ENCODE measurements at regions not wholly inside any gene's neighbourhood (a gene's known extent, or its start where the extent isn't known, plus 50 kb on each side); places are given as distances from the start of the nearest gene placed in this dataset.

DNA sequence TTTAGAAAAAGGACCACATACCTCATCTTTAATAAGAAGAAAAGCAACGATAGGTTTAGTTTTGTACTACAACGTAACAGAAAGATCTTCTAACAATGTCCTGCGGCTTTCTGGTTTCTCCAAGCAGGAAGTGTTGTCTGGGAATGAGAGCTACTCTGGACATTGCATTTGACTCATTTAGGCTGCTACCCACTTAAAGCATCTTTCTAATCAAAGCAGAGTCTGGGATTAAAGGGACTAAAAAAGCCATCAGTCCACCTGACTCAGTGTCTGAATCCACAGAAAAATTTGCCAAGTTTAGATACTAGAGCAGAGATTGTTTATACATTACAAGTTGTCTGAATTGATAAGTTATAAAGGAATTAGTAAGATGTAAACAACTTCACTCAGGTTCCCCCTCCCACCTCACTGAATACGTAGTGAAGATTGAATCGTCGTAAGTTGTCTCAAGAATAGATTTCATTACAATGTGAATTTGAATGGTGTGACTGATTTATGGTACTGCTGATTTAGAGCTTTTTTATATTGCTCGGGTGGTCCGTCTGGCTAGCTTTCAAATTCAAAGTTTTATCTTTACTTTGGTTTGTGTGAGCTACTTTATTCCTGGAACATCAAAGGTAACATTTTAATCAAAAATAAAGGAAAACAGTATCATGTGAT lies 70.2 kb upstream of the SMIM21 start:
- Histone ChIP-seq H3K4me3 (no peak overlapping the region), H3K4me1 (no peaks in the 10 kb centered on the region), H3K27me3 (ENCODE audit: insufficient read depth in 3 of 3, low read length in 2 of 3) (peaks cover 0 to 21% (median 4%) of the 10 kb centered on the region in 3 donors), H3K27ac (no peak overlapping the region), H3K36me3 (ENCODE audit: insufficient read depth in 1 of 2, low read depth in 1 of 2) (no peaks in the 10 kb centered on the region), H3K9me3 (no peaks in the 10 kb centered on the region)
- intact Hi-C loops (cut with DNase I): no loop called here
- no peak for TF ChIP-seq CTCF (IDR thresholded peaks at IDR 0.05)
- ATAC-seq (no peak), DNase-seq (no peak)
- WGBS, 3 donors: 56 to 59% (median 57%) methylated on average over 8 of the region's 8 CpGs

DNA sequence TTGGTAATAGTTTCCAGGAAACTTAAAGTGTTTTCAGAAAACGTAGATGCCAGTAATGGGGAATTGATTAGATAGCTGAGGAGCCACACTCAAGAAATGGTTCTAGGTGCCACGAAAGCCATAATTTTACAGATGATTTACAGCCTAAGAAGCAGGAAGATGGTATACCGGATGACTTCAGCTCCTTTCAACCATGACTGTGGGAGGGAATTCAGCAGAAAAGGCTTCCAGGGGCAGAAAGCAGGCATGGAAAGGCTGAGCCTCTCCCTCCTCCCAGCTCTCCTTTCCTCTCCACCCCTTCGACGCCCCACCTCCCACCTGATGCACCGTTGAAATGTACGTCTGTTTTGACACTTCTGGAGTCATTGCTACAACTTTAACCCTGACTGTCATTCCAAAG lies 68.6 kb upstream of the SMIM21 start:
- WGBS, 3 donors: 67 to 75% (median 74%) methylated on average over 7 of the region's 7 CpGs
- H3K4me1 ChIP-seq: no peaks in the 10 kb centered on the region
- H3K4me3 ChIP-seq: no peak overlapping the region
- ATAC-seq (no peak), DNase-seq (no peak)
- H3K9me3 ChIP-seq: no peaks in the 10 kb centered on the region
- no peak overlapping the region for H3K27ac ChIP-seq
- no peak for TF ChIP-seq CTCF (IDR thresholded peaks at IDR 0.05)
- H3K27me3 ChIP-seq (ENCODE audit: insufficient read depth in 3 of 3, low read length in 2 of 3): peaks cover 0 to 21% (median 4%) of the 10 kb centered on the region in 3 donors
- H3K36me3 ChIP-seq (ENCODE audit: insufficient read depth in 1 of 2, low read depth in 1 of 2): no peaks in the 10 kb centered on the region
- intact Hi-C loops (cut with DNase I): no loop called here

DNA sequence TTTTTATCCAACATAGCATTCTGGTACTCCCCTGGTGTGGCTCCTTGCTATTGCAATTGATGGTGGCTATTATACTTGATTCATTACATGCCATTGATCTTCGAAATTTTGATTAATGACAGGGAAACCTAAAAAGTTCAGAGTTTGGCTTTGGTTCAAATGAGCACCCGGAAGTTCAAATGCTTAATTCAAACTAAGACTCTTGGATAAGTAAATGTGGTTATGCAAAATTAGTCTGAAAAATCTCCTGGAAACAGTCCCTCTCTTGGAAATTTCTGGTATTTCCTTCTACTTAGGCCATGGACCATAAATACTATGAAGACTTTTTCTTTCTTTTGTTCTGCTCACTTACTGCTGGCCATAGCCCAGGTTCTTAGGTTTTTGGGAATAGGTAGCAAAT lies 65.3 kb upstream of the SMIM21 start:
- H3K9me3 ChIP-seq: no peaks in the 10 kb centered on the region
- intact Hi-C loops (cut with DNase I): no loop called here
- no peak for DNase-seq
- H3K27ac ChIP-seq: no peak overlapping the region
- ATAC-seq: no peak
- WGBS, 3 donors: 52 to 63% (median 62%) methylated on average over 2 of the region's 2 CpGs
- H3K4me1 ChIP-seq: no peaks in the 10 kb centered on the region
- no peak for TF ChIP-seq CTCF (IDR thresholded peaks at IDR 0.05)
- peaks cover 0 to 18% (median 4%) of the 10 kb centered on the region in 3 donors for H3K27me3 ChIP-seq (ENCODE audit: insufficient read depth in 3 of 3, low read length in 2 of 3)
- no peak overlapping the region for H3K4me3 ChIP-seq
- H3K36me3 ChIP-seq (ENCODE audit: insufficient read depth in 1 of 2, low read depth in 1 of 2): no peaks in the 10 kb centered on the region

DNA sequence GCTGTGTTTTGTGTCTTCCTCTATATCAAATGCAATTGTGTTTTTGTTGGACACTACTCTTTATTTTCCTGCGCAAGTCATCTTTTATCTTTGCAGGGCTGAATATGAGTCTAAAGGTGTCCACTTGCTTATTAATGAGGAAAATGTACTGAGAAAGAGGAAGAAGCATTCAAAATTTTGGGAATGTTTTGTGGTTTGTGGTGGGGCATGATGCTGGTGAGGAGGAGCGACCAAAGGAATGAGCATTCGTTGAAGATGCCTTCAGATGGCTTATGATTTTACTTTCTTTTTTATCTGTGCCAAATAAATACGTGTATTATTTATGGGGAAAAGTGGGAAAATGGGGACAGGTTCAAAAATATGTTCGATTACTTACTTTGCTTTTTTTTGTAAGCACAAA lies 63.9 kb upstream of the SMIM21 start:
- ATAC-seq (no peak), DNase-seq (no peak)
- H3K4me1 ChIP-seq: no peaks in the 10 kb centered on the region
- no peak for TF ChIP-seq CTCF (IDR thresholded peaks at IDR 0.05)
- WGBS, 3 donors: 68 to 94% (median 77%) methylated on average over 5 of the region's 5 CpGs
- intact Hi-C loops (cut with DNase I): no loop called here
- no peaks in the 10 kb centered on the region for H3K9me3 ChIP-seq
- peaks cover 0 to 8% (median 7%) of the 10 kb centered on the region in 3 donors for H3K27me3 ChIP-seq (ENCODE audit: insufficient read depth in 3 of 3, low read length in 2 of 3)
- no peak overlapping the region for H3K4me3 ChIP-seq
- H3K36me3 ChIP-seq (ENCODE audit: insufficient read depth in 1 of 2, low read depth in 1 of 2): no peaks in the 10 kb centered on the region
- H3K27ac ChIP-seq: no peak overlapping the region

All from psoas muscle (tissue), 7 donors.